ENCODE measurements at regions not wholly inside any gene's neighbourhood (a gene's known extent, or its start where the extent isn't known, plus 50 kb on each side); places are given as distances from the start of the nearest gene placed in this dataset.
A peak's percentile ranks its signal among the peaks of the same experiment; 100 is the strongest.

DNA sequence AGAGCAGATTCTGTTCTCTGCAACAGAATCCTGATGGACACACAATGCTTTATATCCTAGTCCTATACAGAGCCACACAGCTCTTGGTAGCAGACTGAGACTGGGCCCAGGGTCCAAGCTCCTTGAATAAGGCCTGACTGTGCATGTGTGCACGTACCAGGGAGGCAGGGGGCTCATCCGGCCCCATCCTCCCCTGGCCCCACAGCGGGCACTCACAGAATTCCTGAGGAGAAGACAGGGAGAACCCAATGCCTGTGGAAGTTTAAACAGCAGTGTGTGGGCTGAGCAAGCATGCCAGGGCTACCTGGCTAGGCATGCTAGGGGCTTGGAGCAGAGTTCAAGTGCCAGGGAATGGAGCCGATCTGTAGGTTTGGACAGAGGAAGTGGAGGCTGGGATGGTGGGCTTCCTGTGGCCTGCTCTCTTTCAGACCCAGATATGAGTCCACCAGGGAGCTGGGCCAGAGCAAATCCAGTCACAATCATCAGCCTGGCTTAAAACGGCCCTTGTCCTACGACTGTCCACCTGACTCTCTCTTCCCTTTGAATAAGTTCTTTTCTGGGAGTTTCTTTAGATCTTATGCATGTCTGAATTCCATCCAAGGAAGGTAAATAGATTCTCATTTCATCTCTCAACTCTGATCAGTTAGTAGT lies 74.0 kb downstream of the MRPL14 start:
- TF ChIP-seq, protein P1, sequence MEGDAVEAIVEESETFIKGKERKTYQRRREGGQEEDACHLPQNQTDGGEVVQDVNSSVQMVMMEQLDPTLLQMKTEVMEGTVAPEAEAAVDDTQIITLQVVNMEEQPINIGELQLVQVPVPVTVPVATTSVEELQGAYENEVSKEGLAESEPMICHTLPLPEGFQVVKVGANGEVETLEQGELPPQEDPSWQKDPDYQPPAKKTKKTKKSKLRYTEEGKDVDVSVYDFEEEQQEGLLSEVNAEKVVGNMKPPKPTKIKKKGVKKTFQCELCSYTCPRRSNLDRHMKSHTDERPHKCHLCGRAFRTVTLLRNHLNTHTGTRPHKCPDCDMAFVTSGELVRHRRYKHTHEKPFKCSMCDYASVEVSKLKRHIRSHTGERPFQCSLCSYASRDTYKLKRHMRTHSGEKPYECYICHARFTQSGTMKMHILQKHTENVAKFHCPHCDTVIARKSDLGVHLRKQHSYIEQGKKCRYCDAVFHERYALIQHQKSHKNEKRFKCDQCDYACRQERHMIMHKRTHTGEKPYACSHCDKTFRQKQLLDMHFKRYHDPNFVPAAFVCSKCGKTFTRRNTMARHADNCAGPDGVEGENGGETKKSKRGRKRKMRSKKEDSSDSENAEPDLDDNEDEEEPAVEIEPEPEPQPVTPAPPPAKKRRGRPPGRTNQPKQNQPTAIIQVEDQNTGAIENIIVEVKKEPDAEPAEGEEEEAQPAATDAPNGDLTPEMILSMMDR (IDR thresholded peaks at IDR 0.05) = no peak
- Histone ChIP-seq H3K4me3 (replicated peaks in 1 of 3; ENCODE audit: low read depth in 2 of 3, low read length in 3 of 3) (no peak overlapping the region), H3K36me3 (replicated peaks in 1 of 2; ENCODE audit: control insufficient read depth in 1 of 2, insufficient read depth in 2 of 2, low read length in 2 of 2) (no peaks in the 10 kb centered on the region), H3K27ac (ENCODE audit: low read depth in 1 of 2, low read length in 2 of 2) (peak overlapping the region; percentile 1 to 71), H2AFZ (ENCODE audit: insufficient read depth, low read depth, low read length, poor library complexity, severe bottlenecking) (no peak overlapping the region), H3K4me2 (replicated peaks; ENCODE audit: extremely low read depth, low read length, poor library complexity, severe bottlenecking) (no peak overlapping the region), H3K4me1 (ENCODE audit: control insufficient read depth in 1 of 2, insufficient read depth in 2 of 2, low read length in 2 of 2) (peaks cover 40 to 53% of the 10 kb centered on the region in 2 donors), H3K79me2 (ENCODE audit: insufficient read depth, low read length) (no peaks in the 10 kb centered on the region), H3K9ac (ENCODE audit: insufficient read depth, low read length, poor library complexity, severe bottlenecking) (no peak overlapping the region), H3K27me3 (ENCODE audit: control insufficient read depth in 2 of 2, insufficient read depth in 2 of 2, low read length in 2 of 2) (no peaks in the 10 kb centered on the region), H3K9me3 (replicated peaks in 1 of 2; ENCODE audit: control insufficient read depth in 1 of 2, insufficient read depth in 1 of 2, low read length in 2 of 2) (no peaks in the 10 kb centered on the region), H4K20me1 (ENCODE audit: insufficient read depth, low read length) (no peaks in the 10 kb centered on the region)
- intact Hi-C loops (cut with micrococcal nuclease) = no loop called here
- H3K4me3 Mint-ChIP-seq = no peak overlapping the region
- no peaks in the 10 kb centered on the region for H3K9me3 Mint-ChIP-seq
- H3K4me1 Mint-ChIP-seq = peaks cover 63% of the 10 kb centered on the region
- H3K36me3 Mint-ChIP-seq = peaks cover 0 to 3% of the 10 kb centered on the region in 2 donors
- 100% methylated on average over 3 of the region's 6 CpGs for WGBS (ENCODE audit: insufficient coverage)
- peak overlapping the region; percentile 87 to 96 (median 94) for H3K27ac Mint-ChIP-seq
- peaks cover 2 to 4% (median 3%) of the 10 kb centered on the region in 3 donors for H3K27me3 Mint-ChIP-seq (ENCODE audit: low read depth in 3 of 3)
- DNase-seq = no peak

DNA sequence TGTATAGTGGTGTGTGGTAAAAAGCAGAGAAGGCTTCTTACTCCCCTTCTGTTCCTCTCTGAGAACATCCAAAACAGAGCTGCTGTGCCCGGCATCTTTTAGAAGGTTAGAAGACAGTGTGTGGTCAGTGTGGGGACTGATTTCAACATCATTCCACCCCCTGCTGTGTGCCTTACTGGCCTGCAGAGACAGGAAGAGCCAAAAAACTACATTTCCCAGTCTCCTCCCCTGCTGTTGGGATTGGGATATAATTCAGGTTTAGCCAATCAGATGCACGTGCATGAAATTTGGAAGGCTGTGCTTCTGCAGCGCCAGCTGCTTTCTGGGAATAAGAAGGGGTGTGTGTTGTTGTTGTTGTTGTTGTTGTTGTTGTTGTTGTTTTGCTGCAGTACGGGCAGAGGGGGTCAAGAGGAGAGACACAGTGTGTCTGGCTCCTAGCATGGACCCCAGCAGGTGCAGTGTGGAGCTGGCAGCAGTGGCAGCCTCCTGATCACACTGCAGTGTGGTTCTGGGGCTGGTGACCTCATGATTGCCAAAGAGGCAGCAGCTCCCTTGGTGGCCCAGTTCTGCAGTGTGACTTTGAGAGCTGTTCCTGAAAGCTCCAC lies 74.7 kb downstream of the MRPL14 start:
- peaks cover 0 to 3% of the 10 kb centered on the region in 2 donors for H3K36me3 Mint-ChIP-seq
- Histone ChIP-seq H3K4me3 (replicated peaks in 1 of 3; ENCODE audit: low read depth in 2 of 3, low read length in 3 of 3) (peak overlapping the region in 1 of 3 experiments; percentile 13), H4K20me1 (ENCODE audit: insufficient read depth, low read length) (no peaks in the 10 kb centered on the region), H3K9ac (ENCODE audit: insufficient read depth, low read length, poor library complexity, severe bottlenecking) (no peak overlapping the region), H3K27ac (ENCODE audit: low read depth in 1 of 2, low read length in 2 of 2) (peak overlapping the region; percentile 1 to 71), H3K79me2 (ENCODE audit: insufficient read depth, low read length) (no peaks in the 10 kb centered on the region), H3K4me2 (replicated peaks; ENCODE audit: extremely low read depth, low read length, poor library complexity, severe bottlenecking) (peak overlapping the region; percentile 15), H3K36me3 (replicated peaks in 1 of 2; ENCODE audit: control insufficient read depth in 1 of 2, insufficient read depth in 2 of 2, low read length in 2 of 2) (no peaks in the 10 kb centered on the region), H2AFZ (ENCODE audit: insufficient read depth, low read depth, low read length, poor library complexity, severe bottlenecking) (no peak overlapping the region), H3K9me3 (replicated peaks in 1 of 2; ENCODE audit: control insufficient read depth in 1 of 2, insufficient read depth in 1 of 2, low read length in 2 of 2) (no peaks in the 10 kb centered on the region), H3K27me3 (ENCODE audit: control insufficient read depth in 2 of 2, insufficient read depth in 2 of 2, low read length in 2 of 2) (no peaks in the 10 kb centered on the region), H3K4me1 (ENCODE audit: control insufficient read depth in 1 of 2, insufficient read depth in 2 of 2, low read length in 2 of 2) (peaks cover 32 to 45% of the 10 kb centered on the region in 2 donors)
- no peaks in the 10 kb centered on the region for H3K9me3 Mint-ChIP-seq
- peak overlapping the region; percentile 50 to 54 for H3K4me3 Mint-ChIP-seq
- H3K4me1 Mint-ChIP-seq = peaks cover 56% of the 10 kb centered on the region
- peak; percentile 78 to 83 (median 82) for DNase-seq
- 81% methylated on average over 3 of the region's 4 CpGs for WGBS (ENCODE audit: insufficient coverage)
- peak overlapping the region; percentile 87 to 96 (median 94) for H3K27ac Mint-ChIP-seq
- peaks cover 2 to 4% (median 3%) of the 10 kb centered on the region in 3 donors for H3K27me3 Mint-ChIP-seq (ENCODE audit: low read depth in 3 of 3)
- TF ChIP-seq, protein P1 (IDR thresholded peaks at IDR 0.05) = peak; percentile 10
- intact Hi-C loops (cut with micrococcal nuclease) = no loop called here

Data from CD14-positive monocyte (primary cell).